B cell (primary cell): ENCODE measurements at regions not wholly inside any gene's neighbourhood (a gene's known extent, or its start where the extent isn't known, plus 50 kb on each side); places are given as distances from the start of the nearest gene placed in this dataset.

ENCODE experiments used
- ATAC-seq: fragments of 200-7000 bp; cut with Tn5 transposase; one replicate; pipeline ENCODE4 v1.10.0; 2021; ENCODE audit warnings: low read depth, mild to moderate bottlenecking, moderate number of reproducible peaks, moderate library complexity
- CTCF ChIA-PET: fragments of 350-600 bp; sonication (Branson Sonifier 250); formaldehyde crosslinking; loops from one replicate; lab custom pipeline; 2021; ENCODE audit warnings: antibody characterized with exemption, inconsistent platforms; lab: Charles Lee
- POLR2A ChIA-PET: fragments of 350-600 bp; sonication (Branson Sonifier 250); formaldehyde crosslinking; loops from one replicate; lab custom pipeline; 2021; ENCODE audit warnings: antibody characterized with exemption; lab: Charles Lee
- DNase-seq: peaks from one replicate; pipeline ENCODE4 v3.0.0; 2013
- H2AFZ ChIP-seq: 2 replicates; pipeline ENCODE4 v1.6.1; 2012; ENCODE audit warnings: mild to moderate bottlenecking, low read depth, low read length; ENCODE audit not compliant: insufficient read depth, poor library complexity, severe bottlenecking
- H3K27ac ChIP-seq, 2 donors: 1 replicate in 1 of 2; 2 replicates in 1 of 2; pipeline ENCODE4 v1.5.1; 2012 to 2013; ENCODE audit warnings: low read length in 2 of 2, mild to moderate bottlenecking in 2 of 2, moderate library complexity in 1 of 2
- H3K27me3 ChIP-seq, 4 experiments: fragments of 200-600 bp in 1 of 4; sonication (generic) in 1 of 4; replicated peaks in 1 of 4; 1 replicate in 2 of 4; 2 replicates in 2 of 4; pipeline versions ENCODE4 v1.6.1 to v1.7.0; 2013 to 2016; ENCODE audit warnings: low read length in 3 of 4, mild to moderate bottlenecking in 2 of 4, mixed read lengths in 1 of 4, moderate library complexity in 1 of 4; ENCODE audit not compliant: insufficient read depth in 4 of 4, control insufficient read depth in 3 of 4; ENCODE audit errors: control extremely low read depth in 1 of 4
- H3K36me3 ChIP-seq, 2 experiments: replicated peaks in 1 of 2; 1 replicate in 1 of 2; 2 replicates in 1 of 2; pipeline versions ENCODE4 v1.6.1 to v1.7.1; 2013; ENCODE audit warnings: low read length in 1 of 2; ENCODE audit not compliant: insufficient read depth in 2 of 2, control insufficient read depth in 1 of 2; ENCODE audit errors: control extremely low read depth in 1 of 2, extremely low read depth in 1 of 2
- H3K4me1 ChIP-seq, 2 donors: fragments of 200-600 bp in 1 of 2; sonication (generic) in 1 of 2; 1 replicate in 1 of 2; 2 replicates in 1 of 2; pipeline versions ENCODE4 v1.5.1 to v1.6.1; 2013 to 2017; ENCODE audit warnings: low read length in 2 of 2; ENCODE audit not compliant: control insufficient read depth in 2 of 2, insufficient read depth in 2 of 2
- H3K4me2 ChIP-seq: replicated peaks from 2 replicates; pipeline ENCODE3; 2012; ENCODE audit warnings: mild to moderate bottlenecking, low read depth, low read length; ENCODE audit not compliant: poor library complexity, severe bottlenecking
- H3K4me3 ChIP-seq, 5 experiments: fragments of 200-600 bp in 1 of 5; sonication (generic) in 1 of 5; 1 replicate in 3 of 5; 2 replicates in 2 of 5; pipeline versions ENCODE4 v1.5.1 to v1.7.0; 2011 to 2016; ENCODE audit warnings: low read length in 4 of 5, mild to moderate bottlenecking in 4 of 5, low read depth in 2 of 5, control low read depth in 1 of 5, moderate library complexity in 1 of 5; ENCODE audit not compliant: insufficient read depth in 1 of 5; ENCODE audit errors: control extremely low read depth in 1 of 5, extremely low read depth in 1 of 5
- H3K79me2 ChIP-seq: fragments of 200-600 bp; sonication (generic); one replicate; pipeline ENCODE4 v1.6.0; 2016; ENCODE audit warnings: low read length; ENCODE audit not compliant: control insufficient read depth, insufficient read depth
- H3K9ac ChIP-seq: fragments of 200-600 bp; sonication (generic); 2 replicates; pipeline ENCODE4 v1.6.1; 2017; ENCODE audit warnings: mild to moderate bottlenecking, low read length, moderate library complexity
- H3K9me3 ChIP-seq, 3 donors: one replicate each; pipeline versions ENCODE4 v1.6.1 to v1.7.1; 2013; ENCODE audit warnings: low read length in 2 of 3; ENCODE audit not compliant: control insufficient read depth in 2 of 3, insufficient read depth in 1 of 3; ENCODE audit errors: control extremely low read depth in 1 of 3
- H4K20me1 ChIP-seq: 2 replicates; pipeline ENCODE4 v1.6.0; 2012; ENCODE audit warnings: mild to moderate bottlenecking, low read length; ENCODE audit not compliant: insufficient read depth, control insufficient read depth, poor library complexity, severe bottlenecking
- H3K27ac Mint-ChIP-seq: one replicate; pipeline ENCODE4 v1.8.0; 2021; ENCODE audit warnings: mixed read lengths
- H3K27me3 Mint-ChIP-seq: one replicate; pipeline ENCODE4 v1.8.0; 2021; ENCODE audit warnings: mixed read lengths
- H3K4me1 Mint-ChIP-seq: one replicate; pipeline ENCODE4 v1.8.0; 2021; ENCODE audit warnings: mixed read lengths
- H3K4me3 Mint-ChIP-seq: one replicate; pipeline ENCODE4 v1.8.0; 2021; ENCODE audit warnings: mixed read lengths
- H3K9me3 Mint-ChIP-seq: one replicate; pipeline ENCODE4 v1.8.0; 2022; ENCODE audit warnings: mixed read lengths; ENCODE audit not compliant: insufficient read depth
- EZH2 ChIP-seq: IDR thresholded peaks from 2 replicates; pipeline ENCODE4 v1.6.1; 2012; ENCODE audit warnings: borderline replicate concordance, low read depth, mild to moderate bottlenecking, moderate library complexity, low read length; ENCODE audit not compliant: insufficient read depth, poor library complexity, severe bottlenecking
- WGBS: methylation state at CpG from one replicate; pipeline ENCODE4 v1.1.5; 2013; ENCODE audit warnings: missing lambda C conversion rate; ENCODE audit not compliant: insufficient coverage; 5-methylcytosine and 5-hydroxymethylcytosine counted together
- intact Hi-C: fragments of 100-400 bp; cut with micrococcal nuclease; formaldehyde crosslinking; loops from one replicate; pipeline ENCODE4 v1.10.0; 2022
- TF ChIP-seq, protein P1 (sequence below): fragments of 200-600 bp; IDR thresholded peaks from one replicate; pipeline ENCODE4 v1.8.0; 2022; ENCODE audit warnings: antibody characterized with exemption, mild to moderate bottlenecking

DNA sequence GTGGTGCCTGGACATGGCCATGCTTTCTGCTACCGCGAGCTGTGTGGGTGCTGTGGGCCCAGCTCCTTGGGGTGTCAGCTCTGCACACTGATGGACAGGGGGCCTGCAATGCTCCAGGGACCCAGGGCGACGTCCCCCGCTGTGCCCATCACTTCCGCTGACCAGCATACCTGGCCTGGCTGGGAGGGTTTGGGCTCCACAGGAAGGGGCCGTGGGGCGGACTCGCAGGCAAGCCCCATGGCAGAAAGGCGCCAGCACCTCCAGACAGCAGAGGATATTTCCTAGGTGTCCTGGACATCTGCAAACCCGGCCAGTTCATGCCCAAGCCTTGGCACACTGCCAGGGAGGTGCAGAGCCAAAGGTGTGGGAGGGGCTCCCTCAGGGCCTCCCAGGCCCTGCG lies 295.8 kb upstream of the IRX4 start:
- WGBS: 91% methylated on average over 12 of the region's 12 CpGs

DNA sequence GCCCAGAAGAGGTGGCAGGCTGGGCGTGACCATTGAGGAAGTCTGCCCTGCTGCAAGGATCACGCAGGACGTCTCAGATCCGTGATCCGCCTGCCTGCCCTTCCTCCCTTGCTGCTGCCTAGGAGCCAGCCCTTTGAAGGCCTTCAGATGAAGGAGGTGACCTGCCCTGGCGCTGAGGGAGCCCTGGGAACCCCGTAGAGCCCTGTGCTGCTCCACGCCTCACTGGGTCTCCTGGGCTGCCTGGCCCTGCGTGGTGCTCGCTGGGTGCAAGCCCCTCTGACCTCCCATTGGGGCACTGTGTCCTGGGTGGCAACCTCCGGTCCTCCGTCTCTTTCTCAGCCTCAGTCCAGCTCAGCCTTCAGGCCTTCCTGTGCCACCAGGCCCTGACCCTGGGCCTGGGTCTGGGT lies 295.3 kb upstream of the IRX4 start:
- Histone ChIP-seq H3K4me3 (no peak overlapping the region), H4K20me1 (no peaks in the 10 kb centered on the region), H3K36me3 (no peaks in the 10 kb centered on the region), H2AFZ (no peak overlapping the region), H3K4me1 (no peaks in the 10 kb centered on the region), H3K79me2 (no peaks in the 10 kb centered on the region), H3K27me3 (no peaks in the 10 kb centered on the region), H3K9ac (no peak overlapping the region), H3K4me2 (no peak overlapping the region), H3K27ac (no peak overlapping the region), H3K9me3 (peaks cover 0 to 11% (median 0%) of the 10 kb centered on the region in 3 donors)
- WGBS: 80% methylated on average over 12 of the region's 12 CpGs
- Mint-ChIP-seq H3K27ac (no peak overlapping the region), H3K9me3 (no peaks in the 10 kb centered on the region), H3K4me3 (no peak overlapping the region), H3K27me3 (peaks cover 4% of the 10 kb centered on the region), H3K4me1 (no peaks in the 10 kb centered on the region)
- POLR2A ChIA-PET: no interaction called here
- TF ChIP-seq, protein P1, sequence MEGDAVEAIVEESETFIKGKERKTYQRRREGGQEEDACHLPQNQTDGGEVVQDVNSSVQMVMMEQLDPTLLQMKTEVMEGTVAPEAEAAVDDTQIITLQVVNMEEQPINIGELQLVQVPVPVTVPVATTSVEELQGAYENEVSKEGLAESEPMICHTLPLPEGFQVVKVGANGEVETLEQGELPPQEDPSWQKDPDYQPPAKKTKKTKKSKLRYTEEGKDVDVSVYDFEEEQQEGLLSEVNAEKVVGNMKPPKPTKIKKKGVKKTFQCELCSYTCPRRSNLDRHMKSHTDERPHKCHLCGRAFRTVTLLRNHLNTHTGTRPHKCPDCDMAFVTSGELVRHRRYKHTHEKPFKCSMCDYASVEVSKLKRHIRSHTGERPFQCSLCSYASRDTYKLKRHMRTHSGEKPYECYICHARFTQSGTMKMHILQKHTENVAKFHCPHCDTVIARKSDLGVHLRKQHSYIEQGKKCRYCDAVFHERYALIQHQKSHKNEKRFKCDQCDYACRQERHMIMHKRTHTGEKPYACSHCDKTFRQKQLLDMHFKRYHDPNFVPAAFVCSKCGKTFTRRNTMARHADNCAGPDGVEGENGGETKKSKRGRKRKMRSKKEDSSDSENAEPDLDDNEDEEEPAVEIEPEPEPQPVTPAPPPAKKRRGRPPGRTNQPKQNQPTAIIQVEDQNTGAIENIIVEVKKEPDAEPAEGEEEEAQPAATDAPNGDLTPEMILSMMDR: no peak
- no peak for TF ChIP-seq EZH2
- CTCF ChIA-PET: no interaction called here
- DNase-seq: no peak
- ATAC-seq: no peak
- intact Hi-C loops: no loop called here

More for the DNA sequence above, 295.8 kb upstream of the IRX4 start:
- H3K27me3 ChIP-seq: no peaks in the 10 kb centered on the region
- H3K36me3 ChIP-seq: no peaks in the 10 kb centered on the region
- Mint-ChIP-seq H3K27me3 (peaks cover 4% of the 10 kb centered on the region), H3K27ac (no peak overlapping the region), H3K4me1 (no peaks in the 10 kb centered on the region), H3K9me3 (no peaks in the 10 kb centered on the region), H3K4me3 (no peak overlapping the region)
- no peak for TF ChIP-seq EZH2
- TF ChIP-seq, protein P1: no peak
- no peak overlapping the region for H3K4me3 ChIP-seq
- H3K9ac ChIP-seq: no peak overlapping the region
- H3K27ac ChIP-seq: no peak overlapping the region
- H3K4me2 ChIP-seq: no peak overlapping the region
- no peak for ATAC-seq
- DNase-seq: no peak
- intact Hi-C loops: no loop called here
- H3K79me2 ChIP-seq: no peaks in the 10 kb centered on the region
- no peak overlapping the region for H2AFZ ChIP-seq
- peaks cover 0 to 14% (median 0%) of the 10 kb centered on the region in 3 donors for H3K9me3 ChIP-seq
- H3K4me1 ChIP-seq: no peaks in the 10 kb centered on the region
- no peaks in the 10 kb centered on the region for H4K20me1 ChIP-seq
- ChIA-PET POLR2A (no interaction called here), CTCF (no interaction called here)
